ENCODE measurements at regions not wholly inside any gene's neighbourhood (a gene's known extent, or its start where the extent isn't known, plus 50 kb on each side); places are given as distances from the start of the nearest gene placed in this dataset.

DNA sequence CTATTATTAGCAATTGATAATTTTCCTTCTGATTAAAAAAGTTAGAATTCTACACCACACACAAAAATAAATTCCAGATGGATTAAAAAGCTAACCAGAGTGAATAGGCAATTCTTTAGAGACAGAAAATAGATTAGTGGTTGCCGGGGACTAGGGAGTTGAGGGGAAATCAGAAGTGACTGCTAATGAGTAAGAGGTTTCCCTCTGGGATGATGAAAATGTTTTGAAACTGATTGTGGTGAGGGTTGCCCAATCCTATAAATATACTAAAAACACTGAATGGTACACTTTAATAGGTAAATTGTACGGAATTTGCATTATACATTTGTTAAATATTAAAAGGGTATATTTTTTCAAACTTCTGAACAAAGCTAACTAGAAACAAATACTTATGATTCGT, 214.9 kb downstream of the GPAM start:
- no peaks in the 10 kb centered on the region for H3K9me3 ChIP-seq
- H3K4me3 ChIP-seq = no peak overlapping the region
- H3K27ac ChIP-seq = no peak overlapping the region
- H3K36me3 ChIP-seq = no peaks in the 10 kb centered on the region
- DNase-seq (ENCODE audit: low spot score in 2 of 2) = no peak
- peaks cover 2% of the 10 kb centered on the region for H3K4me1 ChIP-seq
- no peaks in the 10 kb centered on the region for H3K27me3 ChIP-seq
- WGBS = 72% methylated on average over 3 of the region's 3 CpGs
- no peak for TF ChIP-seq POLR2AphosphoS5 (IDR thresholded peaks at IDR 0.05)
- TF ChIP-seq, protein P1, sequence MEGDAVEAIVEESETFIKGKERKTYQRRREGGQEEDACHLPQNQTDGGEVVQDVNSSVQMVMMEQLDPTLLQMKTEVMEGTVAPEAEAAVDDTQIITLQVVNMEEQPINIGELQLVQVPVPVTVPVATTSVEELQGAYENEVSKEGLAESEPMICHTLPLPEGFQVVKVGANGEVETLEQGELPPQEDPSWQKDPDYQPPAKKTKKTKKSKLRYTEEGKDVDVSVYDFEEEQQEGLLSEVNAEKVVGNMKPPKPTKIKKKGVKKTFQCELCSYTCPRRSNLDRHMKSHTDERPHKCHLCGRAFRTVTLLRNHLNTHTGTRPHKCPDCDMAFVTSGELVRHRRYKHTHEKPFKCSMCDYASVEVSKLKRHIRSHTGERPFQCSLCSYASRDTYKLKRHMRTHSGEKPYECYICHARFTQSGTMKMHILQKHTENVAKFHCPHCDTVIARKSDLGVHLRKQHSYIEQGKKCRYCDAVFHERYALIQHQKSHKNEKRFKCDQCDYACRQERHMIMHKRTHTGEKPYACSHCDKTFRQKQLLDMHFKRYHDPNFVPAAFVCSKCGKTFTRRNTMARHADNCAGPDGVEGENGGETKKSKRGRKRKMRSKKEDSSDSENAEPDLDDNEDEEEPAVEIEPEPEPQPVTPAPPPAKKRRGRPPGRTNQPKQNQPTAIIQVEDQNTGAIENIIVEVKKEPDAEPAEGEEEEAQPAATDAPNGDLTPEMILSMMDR (IDR thresholded peaks at IDR 0.05) = no peak
- TF ChIP-seq EP300 (IDR thresholded peaks at IDR 0.05) = no peak
- TF ChIP-seq POLR2A (IDR thresholded peaks at IDR 0.05) = no peak

DNA sequence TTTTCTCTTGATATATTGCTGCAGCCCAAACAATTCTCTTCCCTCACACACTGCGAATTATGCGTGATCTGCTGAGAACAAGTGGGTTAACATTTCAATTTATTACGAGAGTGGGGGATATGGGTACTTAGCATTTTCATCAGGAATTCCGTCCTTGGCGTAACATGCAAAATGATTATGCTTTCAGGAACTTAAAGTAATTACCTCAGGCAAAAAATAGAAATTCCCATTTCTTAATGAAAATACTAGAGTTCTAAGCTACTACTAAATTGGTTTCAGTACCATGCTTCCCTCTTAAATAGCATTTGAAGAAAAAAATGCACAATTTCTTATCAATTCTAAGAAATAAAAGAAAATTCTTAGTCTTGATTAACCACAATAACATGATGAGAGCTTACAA, 213.5 kb downstream of the GPAM start:
- TF ChIP-seq, protein P1 (IDR thresholded peaks at IDR 0.05) = no peak
- TF ChIP-seq POLR2AphosphoS5 (IDR thresholded peaks at IDR 0.05) (no peak), EP300 (IDR thresholded peaks at IDR 0.05) (no peak), POLR2A (IDR thresholded peaks at IDR 0.05) (no peak)
- peaks cover 2% of the 10 kb centered on the region for H3K4me1 ChIP-seq
- H3K9me3 ChIP-seq = no peaks in the 10 kb centered on the region
- H3K27ac ChIP-seq = no peak overlapping the region
- DNase-seq (ENCODE audit: low spot score in 2 of 2) = no peak
- no peaks in the 10 kb centered on the region for H3K36me3 ChIP-seq
- H3K27me3 ChIP-seq = no peaks in the 10 kb centered on the region
- 85% methylated on average over 5 of the region's 5 CpGs for WGBS
- H3K4me3 ChIP-seq = no peak overlapping the region

DNA sequence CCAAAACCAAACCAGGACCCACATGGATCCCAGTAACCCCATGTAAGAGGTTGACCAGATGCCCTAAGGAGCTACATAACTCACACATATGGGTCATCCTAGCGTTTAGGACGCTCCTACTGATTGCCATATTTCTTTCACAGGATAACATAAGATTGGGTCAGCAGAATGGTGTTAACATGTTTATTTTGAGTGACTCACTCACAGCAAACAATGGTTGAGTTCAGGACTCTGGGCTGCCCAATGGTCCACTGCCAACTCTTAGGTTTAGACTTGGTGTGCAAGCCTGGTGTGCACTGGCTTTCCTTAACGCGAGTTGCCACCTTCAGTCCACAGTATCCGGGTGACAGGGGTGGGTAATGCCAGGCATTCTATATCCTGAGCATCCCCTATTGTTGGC, 211.5 kb downstream of the GPAM start:
- Histone ChIP-seq H3K27ac (no peak overlapping the region), H3K9me3 (no peaks in the 10 kb centered on the region), H3K4me3 (no peak overlapping the region), H3K4me1 (peaks cover 2% of the 10 kb centered on the region), H3K27me3 (no peaks in the 10 kb centered on the region), H3K36me3 (no peaks in the 10 kb centered on the region)
- TF ChIP-seq POLR2AphosphoS5 (IDR thresholded peaks at IDR 0.05) = no peak
- TF ChIP-seq POLR2A (IDR thresholded peaks at IDR 0.05) = no peak
- TF ChIP-seq, protein P1 (IDR thresholded peaks at IDR 0.05) = no peak
- TF ChIP-seq EP300 (IDR thresholded peaks at IDR 0.05) = no peak
- 86% methylated on average over 3 of the region's 5 CpGs for WGBS
- DNase-seq (ENCODE audit: low spot score in 2 of 2) = no peak

DNA sequence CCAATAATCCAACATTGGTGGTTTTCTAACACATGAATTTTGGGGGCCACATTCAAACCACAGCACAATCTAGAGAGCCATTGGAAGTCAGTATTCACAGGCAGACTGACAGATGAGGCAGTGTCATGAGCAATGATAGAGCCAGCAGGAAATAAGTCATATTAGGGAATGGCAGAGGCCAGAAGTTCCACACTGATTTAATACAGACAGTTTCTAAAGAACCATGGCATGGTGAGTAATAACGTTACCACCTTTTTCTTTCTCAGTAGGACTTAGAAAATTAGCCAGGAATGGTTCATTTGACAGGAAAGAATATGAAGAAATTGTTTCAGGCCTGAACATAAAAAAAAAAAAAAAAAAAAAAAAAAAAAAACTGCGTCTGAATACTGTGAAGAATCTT, 210.3 kb downstream of the GPAM start:
- Histone ChIP-seq H3K9me3 (no peaks in the 10 kb centered on the region), H3K27me3 (no peaks in the 10 kb centered on the region), H3K36me3 (no peaks in the 10 kb centered on the region), H3K27ac (no peak overlapping the region), H3K4me3 (no peak overlapping the region), H3K4me1 (peaks cover 2% of the 10 kb centered on the region)
- 55% methylated on average over 2 of the region's 2 CpGs for WGBS
- TF ChIP-seq POLR2AphosphoS5 (IDR thresholded peaks at IDR 0.05) = no peak
- TF ChIP-seq, protein P1 (IDR thresholded peaks at IDR 0.05) = no peak
- no peak for TF ChIP-seq POLR2A (IDR thresholded peaks at IDR 0.05)
- TF ChIP-seq EP300 (IDR thresholded peaks at IDR 0.05) = no peak
- no peak for DNase-seq (ENCODE audit: low spot score in 2 of 2)

DNA sequence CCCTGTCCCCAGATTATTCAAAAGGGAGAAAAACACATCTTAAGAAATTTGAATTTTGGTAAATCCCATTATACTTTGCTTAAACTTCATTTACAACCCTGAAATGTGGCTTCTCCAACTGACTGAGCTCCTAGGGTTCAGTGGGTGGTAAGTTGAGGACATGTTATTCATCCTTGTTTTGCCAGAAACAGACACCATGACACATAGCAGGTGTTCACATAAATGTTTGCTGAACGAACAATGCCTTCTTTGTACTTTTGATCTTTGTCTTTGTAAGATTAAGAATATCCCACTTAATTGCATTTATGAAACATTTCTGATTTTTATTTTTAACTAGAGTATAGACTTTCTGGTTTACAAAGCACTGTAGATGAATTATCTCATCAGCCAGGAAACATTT, 209.7 kb downstream of the GPAM start:
- Histone ChIP-seq H3K4me1 (peaks cover 2% of the 10 kb centered on the region), H3K27ac (no peak overlapping the region), H3K27me3 (no peaks in the 10 kb centered on the region), H3K9me3 (no peaks in the 10 kb centered on the region), H3K4me3 (no peak overlapping the region), H3K36me3 (no peaks in the 10 kb centered on the region)
- WGBS = 68% methylated on average over 1 of the region's 1 CpG
- no peak for TF ChIP-seq EP300 (IDR thresholded peaks at IDR 0.05)
- TF ChIP-seq, protein P1 (IDR thresholded peaks at IDR 0.05) = no peak
- TF ChIP-seq POLR2AphosphoS5 (IDR thresholded peaks at IDR 0.05) = no peak
- no peak for DNase-seq (ENCODE audit: low spot score in 2 of 2)
